B cell (primary cell): ENCODE measurements at regions not wholly inside any gene's neighbourhood (a gene's known extent, or its start where the extent isn't known, plus 50 kb on each side); places are given as distances from the start of the nearest gene placed in this dataset.
"Not testable (repeated sequence)": the region's sequence is repeated elsewhere in the genome, so short reads cannot be mapped to it uniquely, and the experiment has no call there.

Experiments used
- ATAC-seq: fragments of 200-7000 bp; cut with Tn5 transposase; one replicate; pipeline ENCODE4 v1.10.0; 2021; ENCODE audit warnings: low read depth, mild to moderate bottlenecking, moderate number of reproducible peaks, moderate library complexity
- CTCF ChIA-PET: fragments of 350-600 bp; sonication (Branson Sonifier 250); formaldehyde crosslinking; loops from one replicate; lab custom pipeline; 2021; ENCODE audit warnings: antibody characterized with exemption, inconsistent platforms; lab: Charles Lee
- POLR2A ChIA-PET: fragments of 350-600 bp; sonication (Branson Sonifier 250); formaldehyde crosslinking; loops from one replicate; lab custom pipeline; 2021; ENCODE audit warnings: antibody characterized with exemption; lab: Charles Lee
- DNase-seq: peaks from one replicate; pipeline ENCODE4 v3.0.0; 2013
- H2AFZ ChIP-seq: 2 replicates; pipeline ENCODE4 v1.6.1; 2012; ENCODE audit warnings: mild to moderate bottlenecking, low read depth, low read length; ENCODE audit not compliant: insufficient read depth, poor library complexity, severe bottlenecking
- H3K27ac ChIP-seq, 2 donors: 1 replicate in 1 of 2; 2 replicates in 1 of 2; pipeline ENCODE4 v1.5.1; 2012 to 2013; ENCODE audit warnings: low read length in 2 of 2, mild to moderate bottlenecking in 2 of 2, moderate library complexity in 1 of 2
- H3K27me3 ChIP-seq, 4 experiments: fragments of 200-600 bp in 1 of 4; sonication (generic) in 1 of 4; replicated peaks in 1 of 4; 1 replicate in 2 of 4; 2 replicates in 2 of 4; pipeline versions ENCODE4 v1.6.1 to v1.7.0; 2013 to 2016; ENCODE audit warnings: low read length in 3 of 4, mild to moderate bottlenecking in 2 of 4, mixed read lengths in 1 of 4, moderate library complexity in 1 of 4; ENCODE audit not compliant: insufficient read depth in 4 of 4, control insufficient read depth in 3 of 4; ENCODE audit errors: control extremely low read depth in 1 of 4
- H3K36me3 ChIP-seq, 2 experiments: replicated peaks in 1 of 2; 1 replicate in 1 of 2; 2 replicates in 1 of 2; pipeline versions ENCODE4 v1.6.1 to v1.7.1; 2013; ENCODE audit warnings: low read length in 1 of 2; ENCODE audit not compliant: insufficient read depth in 2 of 2, control insufficient read depth in 1 of 2; ENCODE audit errors: control extremely low read depth in 1 of 2, extremely low read depth in 1 of 2
- H3K4me1 ChIP-seq, 2 donors: fragments of 200-600 bp in 1 of 2; sonication (generic) in 1 of 2; 1 replicate in 1 of 2; 2 replicates in 1 of 2; pipeline versions ENCODE4 v1.5.1 to v1.6.1; 2013 to 2017; ENCODE audit warnings: low read length in 2 of 2; ENCODE audit not compliant: control insufficient read depth in 2 of 2, insufficient read depth in 2 of 2
- H3K4me2 ChIP-seq: replicated peaks from 2 replicates; pipeline ENCODE3; 2012; ENCODE audit warnings: mild to moderate bottlenecking, low read depth, low read length; ENCODE audit not compliant: poor library complexity, severe bottlenecking
- H3K4me3 ChIP-seq, 5 experiments: fragments of 200-600 bp in 1 of 5; sonication (generic) in 1 of 5; 1 replicate in 3 of 5; 2 replicates in 2 of 5; pipeline versions ENCODE4 v1.5.1 to v1.7.0; 2011 to 2016; ENCODE audit warnings: low read length in 4 of 5, mild to moderate bottlenecking in 4 of 5, low read depth in 2 of 5, control low read depth in 1 of 5, moderate library complexity in 1 of 5; ENCODE audit not compliant: insufficient read depth in 1 of 5; ENCODE audit errors: control extremely low read depth in 1 of 5, extremely low read depth in 1 of 5
- H3K79me2 ChIP-seq: fragments of 200-600 bp; sonication (generic); one replicate; pipeline ENCODE4 v1.6.0; 2016; ENCODE audit warnings: low read length; ENCODE audit not compliant: control insufficient read depth, insufficient read depth
- H3K9ac ChIP-seq: fragments of 200-600 bp; sonication (generic); 2 replicates; pipeline ENCODE4 v1.6.1; 2017; ENCODE audit warnings: mild to moderate bottlenecking, low read length, moderate library complexity
- H3K9me3 ChIP-seq, 3 donors: one replicate each; pipeline versions ENCODE4 v1.6.1 to v1.7.1; 2013; ENCODE audit warnings: low read length in 2 of 3; ENCODE audit not compliant: control insufficient read depth in 2 of 3, insufficient read depth in 1 of 3; ENCODE audit errors: control extremely low read depth in 1 of 3
- H4K20me1 ChIP-seq: 2 replicates; pipeline ENCODE4 v1.6.0; 2012; ENCODE audit warnings: mild to moderate bottlenecking, low read length; ENCODE audit not compliant: insufficient read depth, control insufficient read depth, poor library complexity, severe bottlenecking
- H3K27ac Mint-ChIP-seq: one replicate; pipeline ENCODE4 v1.8.0; 2021; ENCODE audit warnings: mixed read lengths
- H3K27me3 Mint-ChIP-seq: one replicate; pipeline ENCODE4 v1.8.0; 2021; ENCODE audit warnings: mixed read lengths
- H3K4me1 Mint-ChIP-seq: one replicate; pipeline ENCODE4 v1.8.0; 2021; ENCODE audit warnings: mixed read lengths
- H3K4me3 Mint-ChIP-seq: one replicate; pipeline ENCODE4 v1.8.0; 2021; ENCODE audit warnings: mixed read lengths
- H3K9me3 Mint-ChIP-seq: one replicate; pipeline ENCODE4 v1.8.0; 2022; ENCODE audit warnings: mixed read lengths; ENCODE audit not compliant: insufficient read depth
- EZH2 ChIP-seq: IDR thresholded peaks from 2 replicates; pipeline ENCODE4 v1.6.1; 2012; ENCODE audit warnings: borderline replicate concordance, low read depth, mild to moderate bottlenecking, moderate library complexity, low read length; ENCODE audit not compliant: insufficient read depth, poor library complexity, severe bottlenecking
- WGBS: methylation state at CpG from one replicate; pipeline ENCODE4 v1.1.5; 2013; ENCODE audit warnings: missing lambda C conversion rate; ENCODE audit not compliant: insufficient coverage; 5-methylcytosine and 5-hydroxymethylcytosine counted together
- intact Hi-C: fragments of 100-400 bp; cut with micrococcal nuclease; formaldehyde crosslinking; loops from one replicate; pipeline ENCODE4 v1.10.0; 2022
- TF ChIP-seq, protein P1 (sequence below): fragments of 200-600 bp; IDR thresholded peaks from one replicate; pipeline ENCODE4 v1.8.0; 2022; ENCODE audit warnings: antibody characterized with exemption, mild to moderate bottlenecking

DNA sequence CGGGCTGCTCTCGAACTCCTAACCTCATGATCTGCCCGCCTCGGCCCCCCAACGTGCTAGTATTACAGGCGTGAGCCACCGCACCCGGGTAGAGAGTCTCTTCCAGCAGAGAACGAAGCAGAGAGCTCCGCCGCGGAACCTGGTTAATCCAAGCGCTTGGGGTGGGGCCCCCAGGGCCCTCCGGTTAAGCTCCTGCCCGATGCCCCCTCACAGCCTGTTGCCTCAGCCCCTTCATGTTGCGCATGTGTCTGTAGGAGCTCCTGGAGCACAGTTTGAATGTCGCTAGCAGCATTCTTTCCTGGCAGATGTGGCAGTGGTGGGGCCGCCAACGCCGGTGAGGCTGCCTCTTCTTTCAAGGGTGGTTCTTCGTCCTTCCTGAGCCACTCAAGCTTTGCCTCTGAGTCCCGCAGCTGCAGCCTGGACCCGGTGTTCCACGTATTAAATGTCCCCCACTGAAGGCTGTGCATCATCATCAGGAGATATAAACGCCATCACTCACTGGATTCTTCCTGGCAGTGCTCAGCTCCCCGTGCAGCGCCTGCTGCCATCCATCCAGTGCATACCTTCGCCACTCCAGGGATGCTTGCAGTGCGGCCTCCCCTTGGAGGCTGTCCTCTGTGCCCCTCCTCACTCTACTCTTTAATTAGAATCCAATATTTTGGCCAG lies 1919.3 kb downstream of the PCDH9 start:
- H3K36me3 ChIP-seq: no peaks in the 10 kb centered on the region
- peaks cover 0 to 25% (median 1%) of the 10 kb centered on the region in 3 donors for H3K9me3 ChIP-seq
- no peaks in the 10 kb centered on the region for H3K27me3 ChIP-seq
- ChIA-PET POLR2A (no interaction called here), CTCF (no interaction called here)
- Mint-ChIP-seq H3K27ac (no peak overlapping the region), H3K4me1 (no peaks in the 10 kb centered on the region), H3K9me3 (peaks cover 4% of the 10 kb centered on the region), H3K27me3 (no peaks in the 10 kb centered on the region), H3K4me3 (no peak overlapping the region)
- intact Hi-C loops: no loop called here
- DNase-seq (no peak), ATAC-seq (no peak)
- H4K20me1 ChIP-seq: no peaks in the 10 kb centered on the region
- H3K4me2 ChIP-seq: no peak overlapping the region
- H3K9ac ChIP-seq: no peak overlapping the region
- H3K79me2 ChIP-seq: no peaks in the 10 kb centered on the region
- no peak overlapping the region for H2AFZ ChIP-seq
- no peaks in the 10 kb centered on the region for H3K4me1 ChIP-seq
- no peak overlapping the region for H3K4me3 ChIP-seq
- WGBS: 95% methylated on average over 29 of the region's 29 CpGs
- TF ChIP-seq, protein P1, sequence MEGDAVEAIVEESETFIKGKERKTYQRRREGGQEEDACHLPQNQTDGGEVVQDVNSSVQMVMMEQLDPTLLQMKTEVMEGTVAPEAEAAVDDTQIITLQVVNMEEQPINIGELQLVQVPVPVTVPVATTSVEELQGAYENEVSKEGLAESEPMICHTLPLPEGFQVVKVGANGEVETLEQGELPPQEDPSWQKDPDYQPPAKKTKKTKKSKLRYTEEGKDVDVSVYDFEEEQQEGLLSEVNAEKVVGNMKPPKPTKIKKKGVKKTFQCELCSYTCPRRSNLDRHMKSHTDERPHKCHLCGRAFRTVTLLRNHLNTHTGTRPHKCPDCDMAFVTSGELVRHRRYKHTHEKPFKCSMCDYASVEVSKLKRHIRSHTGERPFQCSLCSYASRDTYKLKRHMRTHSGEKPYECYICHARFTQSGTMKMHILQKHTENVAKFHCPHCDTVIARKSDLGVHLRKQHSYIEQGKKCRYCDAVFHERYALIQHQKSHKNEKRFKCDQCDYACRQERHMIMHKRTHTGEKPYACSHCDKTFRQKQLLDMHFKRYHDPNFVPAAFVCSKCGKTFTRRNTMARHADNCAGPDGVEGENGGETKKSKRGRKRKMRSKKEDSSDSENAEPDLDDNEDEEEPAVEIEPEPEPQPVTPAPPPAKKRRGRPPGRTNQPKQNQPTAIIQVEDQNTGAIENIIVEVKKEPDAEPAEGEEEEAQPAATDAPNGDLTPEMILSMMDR: no peak
- TF ChIP-seq EZH2: no peak
- no peak overlapping the region for H3K27ac ChIP-seq

DNA sequence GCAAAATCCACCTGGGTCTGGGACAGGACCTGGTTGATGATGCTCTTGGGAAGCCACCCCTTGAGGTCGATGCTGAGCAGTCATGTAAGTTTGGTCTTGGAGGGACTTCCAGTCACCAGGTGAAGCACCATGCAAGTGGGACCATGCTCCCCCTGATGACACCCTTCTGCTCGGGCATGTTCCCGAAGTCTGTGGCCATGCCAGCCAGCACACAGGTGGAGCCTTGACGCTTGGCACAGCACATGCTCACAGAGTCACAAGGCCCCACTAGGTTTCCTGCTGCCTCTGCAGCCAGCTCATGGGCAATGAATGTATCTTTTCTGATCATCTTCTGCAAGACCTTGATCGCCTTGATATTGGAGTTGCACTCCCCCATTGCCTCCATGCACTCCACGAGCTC lies 1920.2 kb downstream of the PCDH9 start:
- Histone ChIP-seq H3K4me1 (no peaks in the 10 kb centered on the region), H3K4me3 (no peak overlapping the region), H2AFZ (no peak overlapping the region), H3K79me2 (no peaks in the 10 kb centered on the region), H3K9ac (no peak overlapping the region), H3K4me2 (no peak overlapping the region), H3K27me3 (no peaks in the 10 kb centered on the region), H3K9me3 (peaks cover 0 to 25% (median 1%) of the 10 kb centered on the region in 3 donors), H3K27ac (no peak overlapping the region), H3K36me3 (no peaks in the 10 kb centered on the region), H4K20me1 (no peaks in the 10 kb centered on the region)
- CTCF ChIA-PET: no interaction called here
- Mint-ChIP-seq H3K4me3 (no peak overlapping the region), H3K27ac (no peak overlapping the region), H3K27me3 (no peaks in the 10 kb centered on the region), H3K4me1 (no peaks in the 10 kb centered on the region), H3K9me3 (peaks cover 4% of the 10 kb centered on the region)
- DNase-seq: no peak
- WGBS: 87% methylated on average over 6 of the region's 6 CpGs
- POLR2A ChIA-PET: no interaction called here
- no peak for ATAC-seq
- TF ChIP-seq, protein P1: no peak
- no peak for TF ChIP-seq EZH2
- intact Hi-C loops: no loop called here

DNA sequence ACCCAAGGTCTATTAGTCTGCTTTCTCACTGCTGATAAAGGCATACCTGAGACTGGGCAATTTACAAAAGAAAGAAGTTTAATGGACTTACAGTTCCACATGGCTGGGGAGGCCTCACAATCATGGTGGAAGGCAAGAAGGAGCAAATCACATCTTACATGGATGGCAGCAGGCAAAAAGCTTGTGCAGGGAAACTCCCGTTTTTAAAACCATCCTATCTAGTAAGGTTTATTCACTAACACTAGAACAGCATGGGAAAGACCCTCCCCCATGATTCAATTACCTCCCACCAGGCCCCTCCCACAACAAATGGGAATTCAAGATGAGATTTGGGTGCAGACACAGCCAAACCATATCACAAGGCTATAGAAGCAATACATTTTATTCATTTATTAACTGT lies 1921.4 kb downstream of the PCDH9 start:
- H3K27me3 ChIP-seq, H3K4me3 ChIP-seq, H3K4me3 Mint-ChIP-seq, intact Hi-C loops, H3K79me2 ChIP-seq, H3K4me1 Mint-ChIP-seq, ATAC-seq, H3K36me3 ChIP-seq, H3K27ac ChIP-seq, H3K27me3 Mint-ChIP-seq, H3K9ac ChIP-seq, H4K20me1 ChIP-seq, H3K4me1 ChIP-seq, H3K4me2 ChIP-seq, POLR2A ChIA-PET, DNase-seq, H3K9me3 Mint-ChIP-seq, H2AFZ ChIP-seq, H3K27ac Mint-ChIP-seq: not testable (repeated sequence)
- CTCF ChIA-PET: interaction anchor here (0.6 kb wide), 1 partner anchor 11 kb away, joined by 3 read pairs; no protein-coding TSS in a partner anchor
- WGBS: 88% methylated on average over 1 of the region's 1 CpG
- H3K9me3 ChIP-seq: peaks cover 0 to 23% (median 1%) of the 10 kb centered on the region in 3 donors
